ENCODE measurements at regions not wholly inside any gene's neighbourhood (a gene's known extent, or its start where the extent isn't known, plus 50 kb on each side); places are given as distances from the start of the nearest gene placed in this dataset.

DNA sequence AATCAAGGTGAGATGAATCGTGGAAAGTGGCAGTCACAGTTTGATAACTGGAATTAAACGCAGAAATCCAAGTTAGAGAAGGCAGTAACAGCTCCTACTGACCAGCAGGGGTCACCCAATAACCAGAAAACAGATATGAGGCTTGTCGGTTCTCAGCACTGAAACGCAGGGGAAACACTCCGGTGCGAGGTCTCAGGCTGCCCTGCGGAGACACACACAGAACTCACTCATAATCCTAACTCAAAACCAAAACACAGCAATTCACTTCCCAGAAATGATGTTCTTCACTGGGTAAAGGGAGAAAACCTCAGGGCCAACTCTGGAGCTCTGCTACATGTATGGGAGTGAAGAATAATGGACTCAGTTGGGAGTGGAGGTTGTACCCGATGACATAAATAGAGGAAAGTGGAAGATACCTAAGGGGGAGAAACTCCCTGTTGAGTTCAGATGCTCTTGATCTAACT, 384.4 kb downstream of the RAPGEF2 start:
- TF ChIP-seq, protein P1, sequence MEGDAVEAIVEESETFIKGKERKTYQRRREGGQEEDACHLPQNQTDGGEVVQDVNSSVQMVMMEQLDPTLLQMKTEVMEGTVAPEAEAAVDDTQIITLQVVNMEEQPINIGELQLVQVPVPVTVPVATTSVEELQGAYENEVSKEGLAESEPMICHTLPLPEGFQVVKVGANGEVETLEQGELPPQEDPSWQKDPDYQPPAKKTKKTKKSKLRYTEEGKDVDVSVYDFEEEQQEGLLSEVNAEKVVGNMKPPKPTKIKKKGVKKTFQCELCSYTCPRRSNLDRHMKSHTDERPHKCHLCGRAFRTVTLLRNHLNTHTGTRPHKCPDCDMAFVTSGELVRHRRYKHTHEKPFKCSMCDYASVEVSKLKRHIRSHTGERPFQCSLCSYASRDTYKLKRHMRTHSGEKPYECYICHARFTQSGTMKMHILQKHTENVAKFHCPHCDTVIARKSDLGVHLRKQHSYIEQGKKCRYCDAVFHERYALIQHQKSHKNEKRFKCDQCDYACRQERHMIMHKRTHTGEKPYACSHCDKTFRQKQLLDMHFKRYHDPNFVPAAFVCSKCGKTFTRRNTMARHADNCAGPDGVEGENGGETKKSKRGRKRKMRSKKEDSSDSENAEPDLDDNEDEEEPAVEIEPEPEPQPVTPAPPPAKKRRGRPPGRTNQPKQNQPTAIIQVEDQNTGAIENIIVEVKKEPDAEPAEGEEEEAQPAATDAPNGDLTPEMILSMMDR (IDR thresholded peaks at IDR 0.05), result peak; percentile 57 to 69 (median 69)
- no peak for DNase-seq (ENCODE audit: low spot score in 2 of 2)
- Histone ChIP-seq H3K27me3 (no peaks in the 10 kb centered on the region), H3K4me3 (no peak overlapping the region), H3K36me3 (no peaks in the 10 kb centered on the region), H3K27ac (no peak overlapping the region), H3K9me3 (peaks cover 0 to 2% of the 10 kb centered on the region in 2 donors), H3K4me1 (no peaks in the 10 kb centered on the region)
- intact Hi-C loops (cut with DNase I), result no loop called here

DNA sequence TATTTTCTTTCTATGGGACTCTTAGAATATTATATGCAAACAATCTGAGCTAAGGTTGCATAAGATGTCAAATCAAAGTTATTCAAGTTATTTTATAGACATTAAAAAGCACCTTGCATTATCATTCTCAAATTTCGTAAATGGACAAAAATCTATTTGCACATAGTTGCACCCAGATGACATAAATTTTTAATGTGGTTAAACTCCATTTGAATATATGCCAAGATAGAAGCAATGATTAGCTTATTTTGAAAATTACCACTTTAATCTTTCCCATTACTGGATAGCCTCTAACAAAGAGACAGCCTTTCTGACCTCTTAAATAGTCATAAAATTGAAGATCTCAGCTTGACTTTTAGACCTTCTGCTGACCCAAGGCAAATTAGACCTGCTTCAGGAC, 386.8 kb downstream of the RAPGEF2 start:
- DNase-seq (ENCODE audit: low spot score in 2 of 2), result no peak
- Histone ChIP-seq H3K4me3 (no peak overlapping the region), H3K27me3 (no peaks in the 10 kb centered on the region), H3K27ac (no peak overlapping the region), H3K4me1 (no peaks in the 10 kb centered on the region), H3K36me3 (no peaks in the 10 kb centered on the region), H3K9me3 (peaks cover 0 to 4% of the 10 kb centered on the region in 2 donors)
- intact Hi-C loops (cut with DNase I), result no loop called here
- TF ChIP-seq, protein P1 (IDR thresholded peaks at IDR 0.05), result no peak

DNA sequence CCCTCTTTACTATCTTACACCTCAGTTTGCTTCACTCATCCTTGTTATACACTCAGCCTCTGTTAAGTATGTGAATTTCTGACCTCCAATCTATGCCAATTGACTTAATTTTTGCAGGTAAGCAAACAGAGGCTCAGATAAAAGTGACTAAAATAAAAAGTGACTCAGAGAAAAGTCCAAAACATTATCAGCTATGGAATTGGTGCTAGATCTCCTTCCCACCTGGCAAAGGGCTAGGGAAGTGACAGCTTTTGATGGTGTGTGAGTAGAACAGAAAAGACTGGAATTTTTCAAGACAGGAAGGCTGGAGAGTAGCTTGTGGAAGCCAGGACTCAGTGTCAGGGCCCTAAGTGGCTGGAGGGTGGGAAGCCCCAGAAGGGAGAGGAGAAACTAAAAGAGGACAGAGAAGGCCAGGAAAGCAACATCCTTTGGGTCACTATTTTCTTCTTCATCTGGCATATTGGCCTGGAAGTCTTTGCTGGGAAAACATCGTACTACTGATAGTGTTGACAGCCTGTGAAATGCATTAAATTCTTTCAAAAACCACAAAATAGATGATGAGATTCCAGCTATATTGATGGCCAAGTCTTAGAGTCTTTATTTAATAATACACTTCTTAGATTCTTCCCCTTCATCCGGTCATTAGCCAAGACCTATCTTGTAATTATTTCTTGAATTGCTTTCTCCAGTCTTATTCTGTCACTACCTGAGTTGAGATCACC, 392.8 kb downstream of the RAPGEF2 start:
- intact Hi-C loops (cut with DNase I), result no loop called here
- no peaks in the 10 kb centered on the region for H3K4me1 ChIP-seq
- TF ChIP-seq, protein P1 (IDR thresholded peaks at IDR 0.05), result no peak
- no peak overlapping the region for H3K4me3 ChIP-seq
- H3K9me3 ChIP-seq, result peaks cover 0 to 4% of the 10 kb centered on the region in 2 donors
- H3K27me3 ChIP-seq, result no peaks in the 10 kb centered on the region
- H3K36me3 ChIP-seq, result no peaks in the 10 kb centered on the region
- no peak overlapping the region for H3K27ac ChIP-seq
- no peak for DNase-seq (ENCODE audit: low spot score in 2 of 2)

DNA sequence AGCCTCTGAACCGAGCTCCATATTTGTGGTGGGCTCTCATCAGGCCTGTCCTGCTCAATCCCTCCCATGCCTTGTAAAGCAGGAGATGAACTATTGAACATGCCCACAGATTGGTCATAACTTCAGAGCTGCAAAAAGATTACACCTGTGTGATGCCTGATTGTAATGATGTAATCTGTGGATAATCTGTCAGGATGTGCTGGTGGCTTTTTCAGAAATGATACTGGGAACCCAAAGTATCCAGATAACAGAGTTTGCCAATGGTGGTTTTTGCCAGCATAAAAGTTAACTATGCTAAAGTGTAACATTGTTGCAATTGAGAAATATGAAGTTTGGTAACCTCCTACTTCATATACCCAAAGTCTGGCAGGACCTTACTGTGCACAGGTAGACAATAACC, 393.4 kb downstream of the RAPGEF2 start:
- no peaks in the 10 kb centered on the region for H3K27me3 ChIP-seq
- TF ChIP-seq, protein P1 (IDR thresholded peaks at IDR 0.05), result no peak
- H3K4me1 ChIP-seq, result no peaks in the 10 kb centered on the region
- H3K4me3 ChIP-seq, result no peak overlapping the region
- peaks cover 0 to 4% of the 10 kb centered on the region in 2 donors for H3K9me3 ChIP-seq
- no peak overlapping the region for H3K27ac ChIP-seq
- intact Hi-C loops (cut with DNase I), result no loop called here
- no peaks in the 10 kb centered on the region for H3K36me3 ChIP-seq
- DNase-seq (ENCODE audit: low spot score in 2 of 2), result no peak

DNA sequence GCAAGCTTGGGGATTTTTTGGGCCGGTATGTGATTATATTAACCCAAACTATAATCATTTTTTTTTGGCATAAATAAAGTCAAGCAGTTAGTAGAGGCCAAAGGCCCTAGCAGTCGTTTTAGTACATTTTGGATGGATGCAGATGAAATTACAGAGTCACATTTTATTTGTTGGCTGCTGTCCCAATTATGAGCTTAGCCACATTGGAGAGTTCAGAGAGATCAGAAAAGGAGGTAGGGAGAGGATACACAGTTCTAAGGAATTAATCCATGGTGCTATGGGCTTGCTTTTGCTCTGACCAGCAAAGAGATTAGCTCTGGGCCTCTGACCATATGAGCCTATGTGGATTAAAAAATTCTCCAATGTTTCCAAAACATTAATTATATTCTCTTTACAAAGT, 395.1 kb downstream of the RAPGEF2 start:
- no peaks in the 10 kb centered on the region for H3K27me3 ChIP-seq
- H3K36me3 ChIP-seq, result no peaks in the 10 kb centered on the region
- intact Hi-C loops (cut with DNase I), result no loop called here
- H3K27ac ChIP-seq, result no peak overlapping the region
- no peaks in the 10 kb centered on the region for H3K4me1 ChIP-seq
- no peak for DNase-seq (ENCODE audit: low spot score in 2 of 2)
- no peaks in the 10 kb centered on the region for H3K9me3 ChIP-seq
- H3K4me3 ChIP-seq, result no peak overlapping the region
- TF ChIP-seq, protein P1 (IDR thresholded peaks at IDR 0.05), result no peak

All from ascending aorta (tissue), 2 donors.